ENCODE measurements at regions not wholly inside any gene's neighbourhood (a gene's known extent, or its start where the extent isn't known, plus 50 kb on each side); places are given as distances from the start of the nearest gene placed in this dataset.

DNA sequence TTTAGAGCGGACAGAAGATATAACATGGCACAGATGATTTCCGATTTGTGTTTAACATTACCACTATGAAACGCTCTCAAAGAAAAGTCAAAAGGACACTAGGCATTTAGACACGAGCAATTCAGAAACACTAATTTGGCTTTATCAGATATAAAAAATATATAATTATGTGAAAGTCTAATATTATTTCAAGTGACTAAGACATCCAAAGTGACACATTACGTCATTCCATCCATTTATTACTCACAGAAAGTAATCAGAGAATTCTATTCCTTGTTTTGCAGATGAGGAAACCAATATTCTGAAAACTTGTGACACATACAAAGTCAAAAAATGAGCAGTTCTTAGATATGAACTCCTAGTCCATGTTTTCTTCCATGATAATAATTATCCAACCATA is 250.8 kb upstream of the USP15 start:
- TF ChIP-seq EZH2 (IDR thresholded peaks at IDR 0.05) (no peak), CTCF (IDR thresholded peaks at IDR 0.05) (no peak)
